Right lobe of liver (tissue), 4 donors: ENCODE measurements at regions not wholly inside any gene's neighbourhood (a gene's known extent, or its start where the extent isn't known, plus 50 kb on each side); places are given as distances from the start of the nearest gene placed in this dataset.

ENCODE experiments used
- POLR2A ChIP-seq: fragments of 450-650 bp; IDR thresholded peaks from one replicate; pipeline ENCODE4 v1.6.1; 2017; ENCODE audit warnings: antibody characterized with exemption, mild to moderate bottlenecking
- TF ChIP-seq, protein P1 (sequence below), 4 donors: fragments of 200-600 bp in 3 of 4; fragments of 450-650 bp in 1 of 4; IDR thresholded peaks; one replicate each; pipeline versions ENCODE4 v1.5.1 to v1.8.0; 2016 to 2022; ENCODE audit warnings: antibody characterized with exemption in 4 of 4, mild to moderate bottlenecking in 2 of 4
- donor health status: DM: no; HTN: no; CAD: no.
- donor health status: DM: no; HTN: no; CAD: no.
- donor health status: DM: no; HTN: yes; CAD: no.

- TF ChIP-seq POLR2A: no peak
- TF ChIP-seq, protein P1, sequence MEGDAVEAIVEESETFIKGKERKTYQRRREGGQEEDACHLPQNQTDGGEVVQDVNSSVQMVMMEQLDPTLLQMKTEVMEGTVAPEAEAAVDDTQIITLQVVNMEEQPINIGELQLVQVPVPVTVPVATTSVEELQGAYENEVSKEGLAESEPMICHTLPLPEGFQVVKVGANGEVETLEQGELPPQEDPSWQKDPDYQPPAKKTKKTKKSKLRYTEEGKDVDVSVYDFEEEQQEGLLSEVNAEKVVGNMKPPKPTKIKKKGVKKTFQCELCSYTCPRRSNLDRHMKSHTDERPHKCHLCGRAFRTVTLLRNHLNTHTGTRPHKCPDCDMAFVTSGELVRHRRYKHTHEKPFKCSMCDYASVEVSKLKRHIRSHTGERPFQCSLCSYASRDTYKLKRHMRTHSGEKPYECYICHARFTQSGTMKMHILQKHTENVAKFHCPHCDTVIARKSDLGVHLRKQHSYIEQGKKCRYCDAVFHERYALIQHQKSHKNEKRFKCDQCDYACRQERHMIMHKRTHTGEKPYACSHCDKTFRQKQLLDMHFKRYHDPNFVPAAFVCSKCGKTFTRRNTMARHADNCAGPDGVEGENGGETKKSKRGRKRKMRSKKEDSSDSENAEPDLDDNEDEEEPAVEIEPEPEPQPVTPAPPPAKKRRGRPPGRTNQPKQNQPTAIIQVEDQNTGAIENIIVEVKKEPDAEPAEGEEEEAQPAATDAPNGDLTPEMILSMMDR (IDR thresholded peaks at IDR 0.05): no peak
Measured at GRCh38 chr7:81112731-81113130, 193.9 kb upstream of the SEMA3C start.
